ENCODE measurements at regions not wholly inside any gene's neighbourhood (a gene's known extent, or its start where the extent isn't known, plus 50 kb on each side); places are given as distances from the start of the nearest gene placed in this dataset.

- Mint-ChIP-seq H3K4me3 (no peak overlapping the region), H3K27me3 (peaks cover 7% of the 10 kb centered on the region), H3K36me3 (no peaks in the 10 kb centered on the region), H3K27ac (no peak overlapping the region), H3K4me1 (no peaks in the 10 kb centered on the region), H3K9me3 (no peaks in the 10 kb centered on the region)
- DNase-seq (ENCODE audit: low spot score in 2 of 2) (no peak), ATAC-seq (ENCODE audit: low read depth) (no peak)
Measured at GRCh38 chr1:29634324-29634723, 398.0 kb downstream of the PTPRU start.

- Mint-ChIP-seq H3K27me3 (peaks cover 7% of the 10 kb centered on the region), H3K9me3 (no peaks in the 10 kb centered on the region), H3K4me1 (no peaks in the 10 kb centered on the region), H3K4me3 (no peak overlapping the region), H3K27ac (no peak overlapping the region), H3K36me3 (no peaks in the 10 kb centered on the region)
- ATAC-seq (ENCODE audit: low read depth) (no peak), DNase-seq (ENCODE audit: low spot score in 2 of 2) (no peak)
Measured at GRCh38 chr1:29633771-29634170, 397.4 kb downstream of the PTPRU start.

- DNase-seq (ENCODE audit: low spot score in 2 of 2) = no peak
- no peaks in the 10 kb centered on the region for H3K4me1 Mint-ChIP-seq
Measured at GRCh38 chr1:29632806-29633615, 396.7 kb downstream of the PTPRU start.

GRCh38 chr1:29631836-29632805 is 395.8 kb downstream of the PTPRU start:
- no peak overlapping the region for H3K27ac Mint-ChIP-seq

More at GRCh38 chr1:29632806-29633615, 396.7 kb downstream of the PTPRU start:
- ATAC-seq (ENCODE audit: low read depth) = no peak
- Mint-ChIP-seq H3K36me3 (no peaks in the 10 kb centered on the region), H3K9me3 (peaks cover 4% of the 10 kb centered on the region), H3K27me3 (peaks cover 7% of the 10 kb centered on the region), H3K4me3 (no peak overlapping the region), H3K27ac (no peak overlapping the region)

GRCh38 chr1:29631361-29631760 is 395.0 kb downstream of the PTPRU start:
- ATAC-seq (ENCODE audit: low read depth) (no peak), DNase-seq (ENCODE audit: low spot score in 2 of 2) (no peak)
- Mint-ChIP-seq H3K27me3 (peaks cover 3% of the 10 kb centered on the region), H3K4me1 (no peaks in the 10 kb centered on the region), H3K9me3 (peaks cover 7% of the 10 kb centered on the region), H3K4me3 (no peak overlapping the region), H3K27ac (no peak overlapping the region), H3K36me3 (no peaks in the 10 kb centered on the region)

More at GRCh38 chr1:29631836-29632805, 395.8 kb downstream of the PTPRU start:
- H3K4me3 Mint-ChIP-seq = no peak overlapping the region
- no peaks in the 10 kb centered on the region for H3K36me3 Mint-ChIP-seq
- H3K27me3 Mint-ChIP-seq = peaks cover 5% of the 10 kb centered on the region
- H3K9me3 Mint-ChIP-seq = peaks cover 4% of the 10 kb centered on the region
- DNase-seq (ENCODE audit: low spot score in 2 of 2) (no peak), ATAC-seq (ENCODE audit: low read depth) (no peak)
- no peaks in the 10 kb centered on the region for H3K4me1 Mint-ChIP-seq

- H3K4me3 Mint-ChIP-seq = no peak overlapping the region
- peaks cover 3% of the 10 kb centered on the region for H3K27me3 Mint-ChIP-seq
- no peak for ATAC-seq (ENCODE audit: low read depth)
- H3K36me3 Mint-ChIP-seq = no peaks in the 10 kb centered on the region
- no peaks in the 10 kb centered on the region for H3K4me1 Mint-ChIP-seq
- no peak overlapping the region for H3K27ac Mint-ChIP-seq
- H3K9me3 Mint-ChIP-seq = peaks cover 7% of the 10 kb centered on the region
- no peak for DNase-seq (ENCODE audit: low spot score in 2 of 2)
Measured at GRCh38 chr1:29630756-29631155, 394.4 kb downstream of the PTPRU start.

- DNase-seq (ENCODE audit: low spot score in 2 of 2) = peak in 1 of 2 donors; percentile 4
- H3K36me3 Mint-ChIP-seq = no peaks in the 10 kb centered on the region
- no peak overlapping the region for H3K4me3 Mint-ChIP-seq
- no peak overlapping the region for H3K27ac Mint-ChIP-seq
- no peaks in the 10 kb centered on the region for H3K4me1 Mint-ChIP-seq
- no peak for ATAC-seq (ENCODE audit: low read depth)
- peaks cover 7% of the 10 kb centered on the region for H3K9me3 Mint-ChIP-seq
- peaks cover 3% of the 10 kb centered on the region for H3K27me3 Mint-ChIP-seq
Measured at GRCh38 chr1:29629814-29630516, 393.6 kb downstream of the PTPRU start.

- DNase-seq (ENCODE audit: low spot score in 2 of 2) = peak in 1 of 2 donors; percentile 6
Measured at GRCh38 chr1:29629401-29629800, 393.1 kb downstream of the PTPRU start.

GRCh38 chr1:29628190-29628589 is 391.9 kb downstream of the PTPRU start:
- Mint-ChIP-seq H3K4me1 (no peaks in the 10 kb centered on the region), H3K9me3 (peaks cover 7% of the 10 kb centered on the region), H3K36me3 (no peaks in the 10 kb centered on the region), H3K27me3 (peaks cover 6% of the 10 kb centered on the region), H3K4me3 (no peak overlapping the region), H3K27ac (no peak overlapping the region)
- DNase-seq (ENCODE audit: low spot score in 2 of 2) = no peak
- ATAC-seq (ENCODE audit: low read depth) = no peak

More at GRCh38 chr1:29629401-29629800, 393.1 kb downstream of the PTPRU start:
- no peak for ATAC-seq (ENCODE audit: low read depth)
- Mint-ChIP-seq H3K27ac (no peak overlapping the region), H3K4me1 (no peaks in the 10 kb centered on the region), H3K4me3 (no peak overlapping the region), H3K36me3 (no peaks in the 10 kb centered on the region), H3K27me3 (peaks cover 6% of the 10 kb centered on the region), H3K9me3 (peaks cover 7% of the 10 kb centered on the region)

GRCh38 chr1:29626726-29627125 is 390.4 kb downstream of the PTPRU start:
- no peak for DNase-seq (ENCODE audit: low spot score in 2 of 2)
- H3K36me3 Mint-ChIP-seq = no peaks in the 10 kb centered on the region
- H3K27me3 Mint-ChIP-seq = peaks cover 7% of the 10 kb centered on the region
- no peak overlapping the region for H3K27ac Mint-ChIP-seq
- no peak overlapping the region for H3K4me3 Mint-ChIP-seq
- ATAC-seq (ENCODE audit: low read depth) = no peak
- H3K4me1 Mint-ChIP-seq = no peaks in the 10 kb centered on the region
- peaks cover 7% of the 10 kb centered on the region for H3K9me3 Mint-ChIP-seq

GRCh38 chr1:29626066-29626465 is 389.7 kb downstream of the PTPRU start:
- ATAC-seq (ENCODE audit: low read depth) (no peak), DNase-seq (ENCODE audit: low spot score in 2 of 2) (no peak)
- Mint-ChIP-seq H3K4me3 (no peak overlapping the region), H3K36me3 (no peaks in the 10 kb centered on the region), H3K4me1 (no peaks in the 10 kb centered on the region), H3K9me3 (peaks cover 7% of the 10 kb centered on the region), H3K27ac (no peak overlapping the region), H3K27me3 (peaks cover 9% of the 10 kb centered on the region)

GRCh38 chr1:29625084-29625420 is 388.7 kb downstream of the PTPRU start:
- Mint-ChIP-seq H3K4me1 (no peaks in the 10 kb centered on the region), H3K9me3 (peaks cover 7% of the 10 kb centered on the region), H3K4me3 (no peak overlapping the region), H3K27me3 (peaks cover 7% of the 10 kb centered on the region), H3K36me3 (no peaks in the 10 kb centered on the region), H3K27ac (no peak overlapping the region)
- DNase-seq (ENCODE audit: low spot score in 2 of 2) (no peak), ATAC-seq (ENCODE audit: low read depth) (no peak)

GRCh38 chr1:29624320-29625083 is 388.2 kb downstream of the PTPRU start:
- peaks cover 7% of the 10 kb centered on the region for H3K9me3 Mint-ChIP-seq

More at GRCh38 chr1:29624320-29625083, 388.2 kb downstream of the PTPRU start:
- ATAC-seq (ENCODE audit: low read depth) = no peak
- H3K27me3 Mint-ChIP-seq = peaks cover 7% of the 10 kb centered on the region
- no peak overlapping the region for H3K4me3 Mint-ChIP-seq
- no peaks in the 10 kb centered on the region for H3K4me1 Mint-ChIP-seq
- no peak overlapping the region for H3K27ac Mint-ChIP-seq
- DNase-seq (ENCODE audit: low spot score in 2 of 2) = peak in 1 of 2 donors; percentile 7
- H3K36me3 Mint-ChIP-seq = no peaks in the 10 kb centered on the region

Measured in memory B cell (primary cell).